ENCODE measurements at regions not wholly inside any gene's neighbourhood (a gene's known extent, or its start where the extent isn't known, plus 50 kb on each side); places are given as distances from the start of the nearest gene placed in this dataset.
"Not testable (repeated sequence)": the region's sequence is repeated elsewhere in the genome, so short reads cannot be mapped to it uniquely, and the experiment has no call there.

DNA sequence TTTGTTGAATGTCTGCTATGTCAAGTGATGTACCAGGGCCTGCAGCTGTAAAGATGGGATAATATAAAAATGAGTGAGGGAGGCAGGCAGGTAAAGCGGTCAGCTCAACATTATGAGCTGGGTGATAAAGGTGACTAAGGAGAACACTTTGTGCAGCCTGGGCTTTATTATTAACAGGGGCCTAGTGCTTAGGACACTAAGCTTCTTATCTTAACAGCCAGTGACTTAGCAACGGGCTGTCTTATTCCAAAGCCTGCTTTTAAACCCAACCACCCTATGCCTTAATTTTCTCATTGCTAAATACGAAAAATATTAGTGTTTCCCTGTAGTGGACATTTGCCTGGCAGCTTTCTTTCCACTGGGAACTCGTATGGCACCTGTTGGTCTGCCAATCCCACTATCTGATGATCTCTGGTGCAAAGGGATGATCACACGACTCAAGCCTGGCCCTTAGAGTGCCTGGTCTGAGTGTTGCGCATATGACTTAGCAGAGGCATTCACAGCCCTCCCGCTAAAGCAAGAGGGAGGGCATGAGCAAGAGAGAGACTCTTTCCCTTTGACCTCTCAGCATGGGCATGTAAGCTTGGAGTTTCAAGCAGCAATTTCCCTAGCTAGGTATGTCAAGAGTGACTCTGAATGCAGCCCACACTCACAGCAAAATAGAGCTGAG, 98.6 kb upstream of the PAPPA2 start:
- intact Hi-C loops (cut with micrococcal nuclease): no loop called here
- CTCF ChIA-PET: no interaction called here
- Histone ChIP-seq H3K4me1 (ENCODE audit: control insufficient read depth in 2 of 2, insufficient read depth in 2 of 2, low read length in 2 of 2) (no peaks in the 10 kb centered on the region), H3K4me3 (ENCODE audit: low read length) (no peak overlapping the region), H3K27ac (ENCODE audit: low read depth, low read length) (no peak overlapping the region), H3K27me3 (ENCODE audit: control insufficient read depth in 2 of 2, insufficient read depth in 2 of 2, low read length in 2 of 2) (no peaks in the 10 kb centered on the region), H3K36me3 (ENCODE audit: control insufficient read depth in 2 of 3, insufficient read depth in 3 of 3, low read length in 3 of 3) (no peaks in the 10 kb centered on the region), H3K9me3 (ENCODE audit: control insufficient read depth in 2 of 3, low read length in 3 of 3) (no peaks in the 10 kb centered on the region)
- no peak overlapping the region for H3K4me3 Mint-ChIP-seq
- peaks cover 0 to 7% (median 0%) of the 10 kb centered on the region in 11 donors for H3K9me3 Mint-ChIP-seq
- POLR2A ChIA-PET: no interaction called here
- no peak for DNase-seq
- no peaks in the 10 kb centered on the region for H3K36me3 Mint-ChIP-seq
- peaks cover 0 to 8% (median 0%) of the 10 kb centered on the region in 5 donors for H3K27me3 Mint-ChIP-seq
- ATAC-seq: no peak
- no peaks in the 10 kb centered on the region for H3K4me1 Mint-ChIP-seq
- H3K27ac Mint-ChIP-seq: no peak overlapping the region

DNA sequence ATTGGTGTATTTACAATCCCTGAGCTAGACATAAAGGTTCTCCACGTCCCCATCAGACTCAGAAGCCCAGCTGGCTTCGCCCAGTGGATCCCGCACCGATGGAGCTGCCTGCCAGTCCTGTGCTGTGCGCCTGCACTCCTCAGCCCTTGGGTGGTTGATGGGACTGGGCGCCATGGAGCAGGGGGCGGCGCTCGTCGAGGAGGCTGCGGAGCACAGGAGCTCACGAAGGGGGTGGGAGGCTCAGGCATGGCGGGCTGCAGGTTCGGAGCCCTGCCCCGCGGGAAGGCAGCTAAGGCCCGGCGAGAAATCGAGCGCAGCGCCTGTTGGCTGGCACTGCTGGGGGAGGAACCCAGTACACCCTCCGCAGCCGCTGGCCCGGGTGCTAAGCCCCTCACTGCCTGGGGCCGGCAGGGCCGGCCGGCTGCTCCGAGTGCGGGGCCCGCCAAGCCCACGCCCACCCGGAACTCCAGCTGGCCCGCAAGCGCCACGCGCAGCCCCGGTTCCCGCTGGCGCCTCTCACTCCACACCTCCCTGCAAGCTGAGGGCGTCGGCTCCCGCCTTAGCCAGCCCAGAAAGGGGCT, 113.8 kb upstream of the PAPPA2 start:
- H3K27me3 Mint-ChIP-seq; H3K27ac ChIP-seq (ENCODE audit: low read depth, low read length); H3K4me3 ChIP-seq (ENCODE audit: low read length); H3K36me3 Mint-ChIP-seq; POLR2A ChIA-PET; H3K27ac Mint-ChIP-seq; intact Hi-C loops (cut with micrococcal nuclease); H3K4me1 Mint-ChIP-seq; H3K27me3 ChIP-seq (ENCODE audit: control insufficient read depth in 2 of 2, insufficient read depth in 2 of 2, low read length in 2 of 2); H3K4me3 Mint-ChIP-seq; DNase-seq; H3K4me1 ChIP-seq (ENCODE audit: control insufficient read depth in 2 of 2, insufficient read depth in 2 of 2, low read length in 2 of 2); H3K36me3 ChIP-seq (ENCODE audit: control insufficient read depth in 2 of 3, insufficient read depth in 3 of 3, low read length in 3 of 3); ATAC-seq; CTCF ChIA-PET: not testable (repeated sequence)
- peaks cover 0 to 14% (median 0%) of the 10 kb centered on the region in 3 experiments for H3K9me3 ChIP-seq (ENCODE audit: control insufficient read depth in 2 of 3, low read length in 3 of 3)
- H3K9me3 Mint-ChIP-seq: peaks cover 6 to 32% (median 18%) of the 10 kb centered on the region in 11 donors

DNA sequence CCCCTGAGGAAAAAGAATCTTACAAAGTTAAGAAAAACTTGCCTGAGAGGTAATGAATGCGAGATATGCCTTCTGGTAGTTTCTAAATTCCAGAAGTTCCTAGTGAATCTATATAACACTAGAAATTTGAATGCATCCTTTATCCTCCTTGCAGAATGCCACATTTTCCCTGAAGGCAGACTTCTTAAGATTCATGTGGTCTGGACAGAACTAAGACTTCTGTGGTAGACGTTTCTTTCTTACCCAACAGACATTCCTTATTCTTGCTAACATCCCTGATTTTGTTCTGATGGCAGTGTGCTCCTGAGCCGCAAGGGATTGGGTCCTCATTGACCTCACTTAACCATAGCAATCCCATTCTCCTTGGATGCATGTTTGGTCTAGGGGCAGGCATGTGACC, 121.3 kb upstream of the PAPPA2 start:
- Histone ChIP-seq H3K27me3 (ENCODE audit: control insufficient read depth in 2 of 2, insufficient read depth in 2 of 2, low read length in 2 of 2) (no peaks in the 10 kb centered on the region), H3K27ac (ENCODE audit: low read depth, low read length) (no peak overlapping the region), H3K4me1 (ENCODE audit: control insufficient read depth in 2 of 2, insufficient read depth in 2 of 2, low read length in 2 of 2) (no peaks in the 10 kb centered on the region), H3K9me3 (ENCODE audit: control insufficient read depth in 2 of 3, low read length in 3 of 3) (peaks cover 0 to 14% (median 0%) of the 10 kb centered on the region in 3 experiments), H3K36me3 (ENCODE audit: control insufficient read depth in 2 of 3, insufficient read depth in 3 of 3, low read length in 3 of 3) (no peaks in the 10 kb centered on the region), H3K4me3 (ENCODE audit: low read length) (no peak overlapping the region)
- intact Hi-C loops (cut with micrococcal nuclease): no loop called here
- no peak for DNase-seq
- ATAC-seq: no peak
- CTCF ChIA-PET: no interaction called here
- Mint-ChIP-seq H3K4me3 (no peak overlapping the region), H3K36me3 (peaks cover 0 to 4% (median 0%) of the 10 kb centered on the region in 5 donors), H3K9me3 (peaks cover 6 to 30% (median 17%) of the 10 kb centered on the region in 11 donors), H3K4me1 (no peaks in the 10 kb centered on the region), H3K27ac (no peak overlapping the region), H3K27me3 (peaks cover 0 to 15% (median 4%) of the 10 kb centered on the region in 5 donors)
- POLR2A ChIA-PET: no interaction called here

DNA sequence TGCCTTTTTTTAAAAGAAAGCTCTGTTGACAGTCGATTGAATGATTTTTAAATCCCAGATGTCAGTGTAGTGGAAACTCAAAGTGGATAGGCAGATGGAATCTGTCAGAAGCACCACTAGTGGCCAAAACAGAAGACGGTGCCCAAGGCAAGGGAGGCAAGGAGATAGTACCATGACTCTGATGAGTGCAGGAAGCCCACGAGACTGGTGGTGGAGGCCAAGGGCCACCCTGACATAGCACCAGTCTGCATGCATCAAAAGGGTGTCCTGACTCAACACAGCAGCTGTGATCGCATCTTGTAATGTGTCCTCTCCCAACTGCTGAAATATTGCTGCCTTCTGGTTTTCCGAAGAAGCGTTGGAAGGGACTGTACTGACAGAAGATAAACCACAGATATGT, 124.1 kb upstream of the PAPPA2 start:
- ChIA-PET POLR2A (no interaction called here), CTCF (no interaction called here)
- Histone ChIP-seq H3K27me3 (ENCODE audit: control insufficient read depth in 2 of 2, insufficient read depth in 2 of 2, low read length in 2 of 2) (no peaks in the 10 kb centered on the region), H3K4me3 (ENCODE audit: low read length) (no peak overlapping the region), H3K36me3 (ENCODE audit: control insufficient read depth in 2 of 3, insufficient read depth in 3 of 3, low read length in 3 of 3) (no peaks in the 10 kb centered on the region), H3K4me1 (ENCODE audit: control insufficient read depth in 2 of 2, insufficient read depth in 2 of 2, low read length in 2 of 2) (no peaks in the 10 kb centered on the region), H3K9me3 (ENCODE audit: control insufficient read depth in 2 of 3, low read length in 3 of 3) (no peaks in the 10 kb centered on the region), H3K27ac (ENCODE audit: low read depth, low read length) (no peak overlapping the region)
- H3K4me1 Mint-ChIP-seq: no peaks in the 10 kb centered on the region
- H3K4me3 Mint-ChIP-seq: no peak overlapping the region
- peaks cover 0 to 15% (median 9%) of the 10 kb centered on the region in 5 donors for H3K27me3 Mint-ChIP-seq
- intact Hi-C loops (cut with micrococcal nuclease): no loop called here
- ATAC-seq (no peak), DNase-seq (no peak)
- H3K36me3 Mint-ChIP-seq: no peaks in the 10 kb centered on the region
- H3K9me3 Mint-ChIP-seq: peaks cover 0 to 13% (median 4%) of the 10 kb centered on the region in 11 donors
- no peak overlapping the region for H3K27ac Mint-ChIP-seq

DNA sequence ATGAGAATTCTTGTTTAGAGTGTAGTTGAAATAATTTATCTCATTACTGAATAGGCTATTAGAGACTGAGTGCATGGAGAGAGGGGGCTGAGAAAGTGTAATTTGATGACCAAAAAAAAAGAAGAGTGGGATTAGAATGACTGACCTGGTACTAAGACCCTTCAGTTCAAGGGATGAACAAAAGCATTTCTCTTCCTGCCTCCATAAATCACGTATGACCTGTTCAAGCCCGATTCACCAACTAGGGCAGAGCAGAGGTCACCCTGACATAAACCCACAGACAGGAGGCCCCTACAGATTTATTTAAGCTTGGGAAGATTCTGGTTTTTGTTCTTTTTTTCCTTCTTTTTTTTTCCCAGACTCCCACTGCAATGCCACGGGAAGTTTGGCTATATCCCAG, 123.7 kb upstream of the COP1 start:
- no peak overlapping the region for H3K27ac Mint-ChIP-seq
- Histone ChIP-seq H3K4me1 (ENCODE audit: control insufficient read depth in 2 of 2, insufficient read depth in 2 of 2, low read length in 2 of 2) (no peaks in the 10 kb centered on the region), H3K27me3 (ENCODE audit: control insufficient read depth in 2 of 2, insufficient read depth in 2 of 2, low read length in 2 of 2) (no peaks in the 10 kb centered on the region), H3K36me3 (ENCODE audit: control insufficient read depth in 2 of 3, insufficient read depth in 3 of 3, low read length in 3 of 3) (no peaks in the 10 kb centered on the region), H3K4me3 (ENCODE audit: low read length) (no peak overlapping the region), H3K9me3 (ENCODE audit: control insufficient read depth in 2 of 3, low read length in 3 of 3) (no peaks in the 10 kb centered on the region), H3K27ac (ENCODE audit: low read depth, low read length) (no peak overlapping the region)
- H3K27me3 Mint-ChIP-seq: peaks cover 0 to 6% (median under 1%) of the 10 kb centered on the region in 5 donors
- no peaks in the 10 kb centered on the region for H3K4me1 Mint-ChIP-seq
- POLR2A ChIA-PET: no interaction called here
- H3K9me3 Mint-ChIP-seq: peaks cover 0 to 6% (median 0%) of the 10 kb centered on the region in 11 donors
- DNase-seq: no peak
- no peak overlapping the region for H3K4me3 Mint-ChIP-seq
- CTCF ChIA-PET: no interaction called here
- intact Hi-C loops (cut with micrococcal nuclease): no loop called here
- no peaks in the 10 kb centered on the region for H3K36me3 Mint-ChIP-seq
- no peak for ATAC-seq

DNA sequence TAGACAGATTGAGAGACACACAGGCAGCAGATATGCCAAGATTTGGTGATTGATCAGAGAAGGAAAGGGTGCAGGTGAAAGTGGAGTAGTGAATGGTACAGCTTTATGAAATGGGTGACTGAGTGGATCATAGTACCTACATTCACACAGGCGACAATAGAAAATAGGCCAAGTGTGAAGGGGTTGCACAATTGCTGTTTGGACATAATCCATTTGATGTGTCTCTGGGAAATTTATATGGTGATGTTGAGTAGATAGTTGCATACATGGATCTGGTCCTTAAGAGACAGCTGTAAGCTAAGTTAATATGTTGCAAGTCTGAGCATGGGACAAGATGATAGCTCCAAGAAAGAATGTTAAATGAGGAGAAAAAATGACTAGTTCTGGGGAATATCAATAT, 118.6 kb upstream of the COP1 start:
- H3K27ac Mint-ChIP-seq: no peak overlapping the region
- Histone ChIP-seq H3K4me3 (ENCODE audit: low read length) (no peak overlapping the region), H3K9me3 (ENCODE audit: control insufficient read depth in 2 of 3, low read length in 3 of 3) (no peaks in the 10 kb centered on the region), H3K36me3 (ENCODE audit: control insufficient read depth in 2 of 3, insufficient read depth in 3 of 3, low read length in 3 of 3) (no peaks in the 10 kb centered on the region), H3K4me1 (ENCODE audit: control insufficient read depth in 2 of 2, insufficient read depth in 2 of 2, low read length in 2 of 2) (no peaks in the 10 kb centered on the region), H3K27me3 (ENCODE audit: control insufficient read depth in 2 of 2, insufficient read depth in 2 of 2, low read length in 2 of 2) (no peaks in the 10 kb centered on the region), H3K27ac (ENCODE audit: low read depth, low read length) (no peak overlapping the region)
- POLR2A ChIA-PET: no interaction called here
- intact Hi-C loops (cut with micrococcal nuclease): no loop called here
- no peaks in the 10 kb centered on the region for H3K36me3 Mint-ChIP-seq
- CTCF ChIA-PET: no interaction called here
- H3K9me3 Mint-ChIP-seq: peaks cover 0 to 5% (median 0%) of the 10 kb centered on the region in 11 donors
- no peaks in the 10 kb centered on the region for H3K4me1 Mint-ChIP-seq
- H3K27me3 Mint-ChIP-seq: peaks cover 0 to 23% (median 20%) of the 10 kb centered on the region in 5 donors
- ATAC-seq: no peak
- no peak for DNase-seq
- no peak overlapping the region for H3K4me3 Mint-ChIP-seq

DNA sequence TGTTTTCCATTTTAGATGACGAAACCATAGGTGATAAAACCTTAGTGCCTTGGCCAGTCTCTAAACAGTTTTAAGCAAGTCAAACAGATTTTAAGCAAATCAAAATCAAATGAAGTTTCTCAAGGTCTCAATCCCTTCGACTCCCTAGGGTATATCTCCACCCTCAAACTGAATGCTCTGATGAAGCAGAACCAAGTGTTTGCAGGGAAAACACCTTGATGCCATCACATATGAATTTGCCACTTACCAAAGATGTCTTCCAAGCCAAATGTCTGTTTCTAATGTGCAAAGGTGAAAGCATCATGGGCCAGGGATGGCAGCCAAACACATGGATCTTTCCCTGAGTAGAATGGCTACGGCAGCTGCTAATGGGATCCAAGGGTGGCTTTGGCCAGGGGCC, 116.4 kb upstream of the COP1 start:
- no peak for DNase-seq
- H3K27ac ChIP-seq (ENCODE audit: low read depth, low read length): no peak overlapping the region
- intact Hi-C loops (cut with micrococcal nuclease): no loop called here
- ChIA-PET CTCF (interaction anchor here (0.6 kb wide), 2 partner anchors 21 to 627 kb away, joined by 3 to 5 read pairs; no protein-coding TSS in a partner anchor), POLR2A (no interaction called here)
- H3K9me3 ChIP-seq (ENCODE audit: control insufficient read depth in 2 of 3, low read length in 3 of 3): no peaks in the 10 kb centered on the region
- no peaks in the 10 kb centered on the region for H3K27me3 ChIP-seq (ENCODE audit: control insufficient read depth in 2 of 2, insufficient read depth in 2 of 2, low read length in 2 of 2)
- no peaks in the 10 kb centered on the region for H3K4me1 ChIP-seq (ENCODE audit: control insufficient read depth in 2 of 2, insufficient read depth in 2 of 2, low read length in 2 of 2)
- no peak overlapping the region for H3K4me3 ChIP-seq (ENCODE audit: low read length)
- Mint-ChIP-seq H3K27me3 (peaks cover 0 to 30% (median 22%) of the 10 kb centered on the region in 5 donors), H3K4me1 (no peaks in the 10 kb centered on the region), H3K27ac (no peak overlapping the region), H3K36me3 (no peaks in the 10 kb centered on the region), H3K4me3 (no peak overlapping the region), H3K9me3 (peaks cover 0 to 4% (median 0%) of the 10 kb centered on the region in 11 donors)
- H3K36me3 ChIP-seq (ENCODE audit: control insufficient read depth in 2 of 3, insufficient read depth in 3 of 3, low read length in 3 of 3): no peaks in the 10 kb centered on the region
- ATAC-seq: no peak

All from naive thymus-derived CD4-positive, alpha-beta T cell (primary cell).